RKO (cell line): ENCODE measurements at regions not wholly inside any gene's neighbourhood (a gene's known extent, or its start where the extent isn't known, plus 50 kb on each side); places are given as distances from the start of the nearest gene placed in this dataset.
"Not testable (repeated sequence)": the region's sequence is repeated elsewhere in the genome, so short reads cannot be mapped to it uniquely, and the experiment has no call there.

ENCODE experiments used
- DNase-seq: peaks from one replicate; pipeline ENCODE4 v3.0.0-alpha.2; 2016; ENCODE audit warnings: low spot score

DNA sequence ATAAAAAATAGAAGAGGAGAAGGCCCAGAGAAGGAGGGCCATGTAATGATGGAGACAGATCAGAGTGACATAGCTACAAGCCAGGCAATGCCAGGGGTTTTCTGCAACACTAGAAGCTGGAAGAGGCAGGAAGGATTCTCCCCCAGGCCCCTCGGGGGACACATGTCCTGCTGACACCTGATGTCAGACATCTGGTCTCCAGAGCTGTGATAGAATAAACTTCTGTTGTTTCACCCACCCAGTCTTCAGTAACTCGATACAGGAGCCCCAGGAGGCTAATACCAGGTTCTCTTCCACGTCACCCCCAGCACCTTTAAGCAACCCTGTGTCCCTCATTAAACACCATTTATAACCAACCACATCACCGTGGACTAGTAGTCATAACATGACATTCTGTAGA is 94.9 kb downstream of the TMEM130 start:
- no peak for DNase-seq

DNA sequence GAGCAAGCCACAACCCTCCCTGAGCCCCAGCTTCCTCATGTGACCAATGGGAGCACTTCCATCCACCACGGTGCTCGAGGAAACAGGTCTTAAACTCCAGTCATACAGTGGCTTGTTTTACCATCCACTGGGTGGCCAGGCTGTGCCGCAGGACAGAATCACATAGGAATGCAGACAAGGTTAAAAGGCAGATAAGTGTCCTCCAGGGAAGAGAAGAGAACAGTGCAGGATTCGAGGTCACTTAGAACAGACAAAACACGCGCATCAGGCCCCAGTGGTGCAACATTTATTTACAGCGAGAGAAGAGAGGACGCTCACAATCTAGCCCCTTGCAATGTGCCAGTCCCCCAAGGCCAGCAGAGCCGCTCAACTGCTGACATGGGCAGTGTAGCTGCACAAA is 92.8 kb downstream of the TMEM130 start:
- no peak for DNase-seq

- DNase-seq, result no peak
These were observed 91.4 kb downstream of the TMEM130 start for GRCh38 chr7:98778421-98778820.

- DNase-seq, result no peak
These were observed 89.8 kb downstream of the TMEM130 start for GRCh38 chr7:98779800-98780587.

GRCh38 chr7:98784216-98784785 is 85.5 kb downstream of the TMEM130 start:
- DNase-seq, result no peak

- no peak for DNase-seq
These were observed 83.8 kb downstream of the TMEM130 start for GRCh38 chr7:98785929-98786571.

- no peak for DNase-seq
These were observed 80.8 kb downstream of the TMEM130 start for GRCh38 chr7:98788966-98789365.

GRCh38 chr7:98794453-98794852 is 75.4 kb downstream of the TMEM130 start:
- DNase-seq, result not testable (repeated sequence)

DNA sequence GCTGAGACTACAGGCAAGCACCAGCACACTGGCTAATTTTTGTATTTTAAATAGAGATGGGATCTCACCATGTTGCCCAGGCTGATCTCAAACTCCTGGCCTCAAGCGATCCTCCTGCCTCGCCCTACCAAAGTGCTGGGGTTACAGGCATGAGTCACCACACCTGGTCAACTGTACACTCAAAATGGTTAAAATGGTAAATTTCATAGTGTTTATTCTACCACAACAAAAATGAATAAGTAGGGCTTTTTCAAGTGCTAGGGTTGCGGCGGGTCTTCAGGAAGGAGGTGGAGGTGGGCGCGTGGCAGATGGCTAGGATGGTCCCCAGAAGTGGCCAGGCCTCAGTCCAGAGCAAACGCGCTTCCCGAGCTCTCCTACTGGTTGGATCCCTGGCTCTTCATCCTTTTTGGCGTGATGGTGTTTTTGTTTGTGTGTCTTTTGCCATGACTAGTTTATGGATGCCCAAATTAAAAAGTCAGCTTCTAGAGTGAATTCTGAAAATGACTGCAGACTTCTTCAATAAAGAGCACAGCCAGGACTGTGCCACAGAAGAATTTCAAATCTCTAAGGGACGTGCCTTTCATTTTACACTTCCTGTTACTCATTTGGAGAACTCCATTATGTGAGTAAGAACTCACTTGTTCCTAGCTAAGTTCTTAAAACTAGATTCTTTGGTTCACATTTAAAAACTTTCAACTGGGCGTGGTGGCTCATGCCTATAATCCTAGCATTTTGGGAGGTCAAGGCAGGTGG is 73.9 kb downstream of the TMEM130 start:
- DNase-seq, result peak; percentile 20
